T47D (cell line): ENCODE measurements at regions not wholly inside any gene's neighbourhood (a gene's known extent, or its start where the extent isn't known, plus 50 kb on each side); places are given as distances from the start of the nearest gene placed in this dataset.

Experiments used
- DNase-seq, 2 experiments: peaks; one replicate each; pipeline versions ENCODE4 v3.0.0 to v3.0.0-alpha.2; 2011 to 2012; ENCODE audit warnings: low read depth in 1 of 2, low spot score in 1 of 2
- JUND ChIP-seq: IDR thresholded peaks from 2 replicates; pipeline ENCODE4 v1.6.1; 2012; ENCODE audit warnings: low read depth
- in situ Hi-C: cut with HindIII; loops from 2 replicates; pipeline ENCODE4 v1.10.0; 2016; ENCODE audit warnings: low sequenced_read_pairs, low pct_unique_long_range_greater_than_20kb

DNA sequence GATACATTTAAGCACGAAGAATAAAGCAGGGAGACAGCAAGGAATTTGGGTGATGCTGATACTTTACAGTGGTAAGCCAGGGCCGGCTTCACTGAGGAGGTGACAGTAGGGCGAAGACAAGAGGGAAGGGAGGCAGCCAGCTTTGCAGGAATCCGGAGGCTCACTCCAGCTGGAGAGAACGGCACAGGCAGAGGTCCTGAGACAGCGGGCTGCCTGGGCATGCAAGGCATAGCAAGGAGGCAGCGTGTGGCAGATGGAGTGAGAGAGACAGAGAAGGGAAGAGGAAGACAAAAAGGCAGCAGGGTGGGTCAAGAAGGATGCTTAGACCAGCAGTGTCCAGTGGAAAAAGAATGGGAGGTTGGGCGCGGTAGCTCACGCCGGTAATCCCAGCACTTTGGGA, 83.2 kb upstream of the WASF3 start:
- no peak for DNase-seq
- TF ChIP-seq JUND, result no peak
- in situ Hi-C loops, result no loop called here

GRCh38 chr13:26475176-26476110, 82.0 kb upstream of the WASF3 start:
- no peak for DNase-seq
- no peak for TF ChIP-seq JUND
- in situ Hi-C loops, result no loop called here

- DNase-seq, result peak in 1 of 2 experiments; percentile 15
- TF ChIP-seq JUND, result no peak
- in situ Hi-C loops, result no loop called here
Measured at GRCh38 chr13:26476111-26476781, 81.2 kb upstream of the WASF3 start.

DNA sequence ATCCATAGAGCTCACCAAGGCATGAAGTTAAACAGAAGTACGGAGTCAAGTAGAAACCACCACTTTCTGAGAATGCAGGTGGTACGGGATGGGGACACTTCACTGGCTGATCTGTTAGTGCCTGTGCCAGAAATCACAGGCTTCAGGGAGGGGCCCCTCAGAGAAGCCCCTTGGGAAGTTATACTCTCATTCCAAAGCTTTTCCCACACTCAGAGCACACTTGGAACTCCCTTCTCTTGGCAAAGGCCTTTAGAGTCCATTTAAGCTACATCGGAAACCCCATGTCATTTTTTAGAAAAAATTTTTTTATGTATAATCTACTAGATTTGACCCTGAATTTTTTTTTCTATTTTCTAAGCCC, 80.7 kb upstream of the WASF3 start:
- in situ Hi-C loops, result no loop called here
- no peak for DNase-seq
- no peak for TF ChIP-seq JUND

DNA sequence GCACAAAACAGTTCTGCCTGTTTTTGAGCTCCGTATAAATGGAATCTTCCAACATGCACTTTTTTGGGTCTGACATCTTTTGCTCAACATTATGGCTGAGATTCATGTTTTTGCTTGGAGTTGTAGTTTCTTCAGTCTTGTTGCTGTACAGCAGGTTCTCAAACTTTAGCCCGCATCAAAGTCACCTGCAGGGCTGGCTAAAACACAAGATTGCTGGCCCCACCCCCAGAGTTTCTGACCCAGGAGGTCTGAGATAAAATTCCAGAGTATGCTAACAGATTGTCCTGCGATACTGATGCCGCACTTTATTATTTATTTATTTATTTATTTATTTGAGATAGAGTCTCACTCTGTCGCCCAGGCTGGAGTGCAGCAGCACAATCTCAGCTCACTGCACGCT, 79.8 kb upstream of the WASF3 start:
- in situ Hi-C loops, result no loop called here
- TF ChIP-seq JUND, result no peak
- DNase-seq, result no peak

DNA sequence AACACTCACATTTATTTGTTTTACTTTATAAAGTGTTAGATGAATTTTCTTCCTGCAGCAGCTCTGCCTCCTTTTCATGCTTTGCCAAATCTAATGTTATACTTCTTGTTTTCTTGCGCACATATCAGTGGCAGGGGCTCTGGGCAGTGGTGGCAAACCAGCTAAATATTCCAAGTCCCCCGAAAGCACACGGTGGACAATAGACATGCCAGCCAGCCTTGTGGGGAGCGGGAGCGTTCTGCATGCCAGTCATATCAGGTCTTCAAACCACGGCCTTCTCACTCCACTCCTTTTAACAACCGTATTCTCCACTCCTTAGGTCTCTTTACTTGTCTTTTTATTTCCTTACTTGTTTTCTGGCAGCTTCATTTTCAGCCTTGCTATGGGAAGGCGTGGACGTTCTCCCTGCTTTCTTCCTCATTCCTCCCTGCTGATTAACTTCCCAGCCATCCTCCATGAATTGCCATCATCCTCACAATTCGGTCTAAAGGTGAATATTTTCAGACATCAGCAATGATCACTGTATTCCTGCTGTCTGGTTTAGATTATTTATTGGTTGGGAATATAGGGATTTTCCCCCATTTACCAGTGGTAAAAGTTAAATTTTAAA, 77.1 kb upstream of the WASF3 start:
- no peak for TF ChIP-seq JUND
- in situ Hi-C loops, result no loop called here
- no peak for DNase-seq

DNA sequence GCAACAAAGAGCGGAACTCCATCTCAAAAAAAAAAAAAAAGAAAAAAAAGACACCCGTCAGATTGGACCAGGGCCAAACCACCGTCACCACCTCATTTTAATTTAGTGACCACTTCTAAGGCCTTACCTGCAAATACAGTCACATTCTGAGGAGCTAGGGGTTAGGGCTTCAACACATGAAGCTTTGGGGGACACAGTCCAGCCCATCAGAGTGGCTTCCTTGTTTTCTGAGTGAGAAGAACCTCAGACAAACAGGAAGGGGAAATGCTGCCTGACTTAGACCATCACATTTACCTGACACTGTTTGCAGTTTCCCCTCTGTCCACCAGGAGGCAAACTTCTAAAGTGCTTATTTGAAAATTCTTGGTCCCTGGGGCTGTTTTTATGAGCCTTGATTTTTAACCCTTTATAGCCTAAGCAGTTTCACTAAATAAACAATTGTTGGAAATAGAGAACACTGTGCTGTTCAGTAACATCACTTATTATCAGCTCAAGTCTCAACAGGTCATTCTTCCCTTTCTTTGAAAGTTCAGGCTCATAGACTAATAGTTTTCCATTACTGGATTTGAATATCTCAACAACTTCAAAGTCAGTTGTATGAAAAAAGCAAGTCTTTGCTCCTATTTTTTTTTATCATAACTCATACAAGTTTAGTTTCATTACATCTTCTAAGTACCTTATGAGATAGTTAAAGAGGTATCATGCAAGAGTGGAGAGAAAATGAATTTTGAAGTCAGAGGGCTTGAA, 74.9 kb upstream of the WASF3 start:
- in situ Hi-C loops, result no loop called here
- no peak for TF ChIP-seq JUND
- peak; percentile 33 to 81 for DNase-seq

GRCh38 chr13:26483546-26483945, 73.9 kb upstream of the WASF3 start:
- no peak for TF ChIP-seq JUND
- no peak for DNase-seq
- in situ Hi-C loops, result no loop called here

GRCh38 chr13:26484196-26484595, 73.3 kb upstream of the WASF3 start:
- no peak for TF ChIP-seq JUND
- DNase-seq, result no peak
- in situ Hi-C loops, result no loop called here

- DNase-seq, result no peak
- no peak for TF ChIP-seq JUND
- in situ Hi-C loops, result no loop called here
Measured at GRCh38 chr13:26485288-26485687, 72.2 kb upstream of the WASF3 start.

GRCh38 chr13:26485786-26486185, 71.7 kb upstream of the WASF3 start:
- in situ Hi-C loops, result no loop called here
- TF ChIP-seq JUND, result no peak

DNA sequence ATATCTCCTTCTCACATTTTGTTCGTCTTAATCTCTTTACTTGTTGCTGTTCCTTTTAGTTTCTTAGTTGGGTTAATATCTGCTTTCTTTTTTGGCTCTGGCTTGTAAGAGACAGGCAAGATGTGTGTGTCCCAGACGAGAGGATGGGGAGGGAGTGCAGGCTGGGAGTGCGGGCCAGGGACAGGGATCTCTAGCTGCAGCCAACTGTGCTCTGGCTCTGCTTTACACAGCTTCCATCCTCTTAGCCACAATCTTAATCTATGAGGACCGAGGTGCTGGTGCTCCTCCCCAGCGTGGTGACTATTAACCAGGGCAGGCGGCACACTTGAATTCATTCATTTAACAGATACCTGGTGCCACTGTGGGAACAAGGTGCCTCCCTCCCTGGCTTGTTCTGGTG, 70.9 kb upstream of the WASF3 start:
- DNase-seq, result no peak
- in situ Hi-C loops, result no loop called here
- TF ChIP-seq JUND, result no peak

More at GRCh38 chr13:26485786-26486185, 71.7 kb upstream of the WASF3 start:
- no peak for DNase-seq
